HG03135 (cell line): ENCODE measurements at regions not wholly inside any gene's neighbourhood (a gene's known extent, or its start where the extent isn't known, plus 50 kb on each side); places are given as distances from the start of the nearest gene placed in this dataset.

Experiments
- ATAC-seq: cut with Tn5 transposase; IDR thresholded peaks from one replicate; pipeline ENCODE4 v1.9.1; 2021; ENCODE audit warnings: mild to moderate bottlenecking, moderate library complexity; ENCODE audit not compliant: unreplicated experiment

- ATAC-seq = no peak
Observed at GRCh38 chr13:47005756-47006414, 109.0 kb upstream of the HTR2A start.

- ATAC-seq = no peak
Observed at GRCh38 chr13:47004540-47004939, 107.7 kb upstream of the HTR2A start.

- no peak for ATAC-seq
Observed at GRCh38 chr13:47004027-47004426, 107.2 kb upstream of the HTR2A start.

- ATAC-seq = no peak
Observed at GRCh38 chr13:47000165-47000564, 103.3 kb upstream of the HTR2A start.

GRCh38 chr13:46996316-46997030 lies 99.6 kb upstream of the HTR2A start:
- ATAC-seq = peak; percentile 29

GRCh38 chr13:46995874-46996273 lies 99.0 kb upstream of the HTR2A start:
- ATAC-seq = peak; percentile 88

- ATAC-seq = no peak
Observed at GRCh38 chr13:46994492-46994891, 97.6 kb upstream of the HTR2A start.

GRCh38 chr13:46992383-46992952 lies 95.6 kb upstream of the HTR2A start:
- no peak for ATAC-seq

GRCh38 chr13:46983881-46984280 lies 87.0 kb upstream of the HTR2A start:
- ATAC-seq = peak; percentile 76

- peak; percentile 93 for ATAC-seq
Observed at GRCh38 chr13:46982856-46983582, 86.2 kb upstream of the HTR2A start.

GRCh38 chr13:46975173-46975572 lies 78.3 kb upstream of the HTR2A start:
- ATAC-seq = no peak

GRCh38 chr13:46968450-46968849 lies 71.6 kb upstream of the HTR2A start:
- ATAC-seq = no peak

- ATAC-seq = no peak
Observed at GRCh38 chr13:46964789-46965527, 68.1 kb upstream of the HTR2A start.

GRCh38 chr13:46963904-46964303 lies 67.1 kb upstream of the HTR2A start:
- no peak for ATAC-seq

- no peak for ATAC-seq
Observed at GRCh38 chr13:46962281-46962941, 65.6 kb upstream of the HTR2A start.

- peak; percentile 99 for ATAC-seq
Observed at GRCh38 chr13:46961719-46962118, 64.9 kb upstream of the HTR2A start.

- ATAC-seq = no peak
Observed at GRCh38 chr13:46953941-46954340, 57.1 kb upstream of the HTR2A start.

- no peak for ATAC-seq
Observed at GRCh38 chr13:46953331-46953730, 56.5 kb upstream of the HTR2A start.

- ATAC-seq = no peak
Observed at GRCh38 chr13:46951516-46951915, 54.7 kb upstream of the HTR2A start.

GRCh38 chr13:46949211-46949610 lies 52.4 kb upstream of the HTR2A start:
- ATAC-seq = no peak
